OCI-LY3 (cell line): ENCODE measurements at regions not wholly inside any gene's neighbourhood (a gene's known extent, or its start where the extent isn't known, plus 50 kb on each side); places are given as distances from the start of the nearest gene placed in this dataset.

ENCODE experiments used
- H2AFZ ChIP-seq: fragments of 200-600, 300-600 bp; shearing (Covaris generic); 2 replicates; pipeline ENCODE4 v1.6.0; 2014; ENCODE audit warnings: antibody characterized with exemption, low read depth, low read length
- H3K27ac ChIP-seq: fragments of 200-600, 300-600 bp; sonication (generic); 2 replicates; pipeline ENCODE4 v1.5.1; 2014; ENCODE audit warnings: mild to moderate bottlenecking, low read length, moderate library complexity, mixed read lengths
- H3K27me3 ChIP-seq: fragments of 200-600, 300-600 bp; sonication (generic); 2 replicates; pipeline ENCODE4 v1.6.1; 2014; ENCODE audit warnings: low read depth, low read length, mixed read lengths
- H3K36me3 ChIP-seq: fragments of 200-600, 300-600 bp; sonication (generic); replicated peaks from 2 replicates; pipeline ENCODE3; 2014; ENCODE audit warnings: low read depth, low read length, mixed read lengths
- H3K4me1 ChIP-seq: fragments of 300-600, 200-600 bp; sonication (generic); 2 replicates; pipeline ENCODE4 v1.6.1; 2014; ENCODE audit warnings: low read length, mixed read lengths
- H3K4me2 ChIP-seq: fragments of 200-600, 300-600 bp; sonication (generic); 2 replicates; pipeline ENCODE4 v1.6.1; 2014; ENCODE audit warnings: low read length, mixed read lengths
- H3K4me3 ChIP-seq: fragments of 300-600, 200-600 bp; sonication (generic); 2 replicates; pipeline ENCODE4 v1.5.1; 2014; ENCODE audit warnings: antibody characterized with exemption, mild to moderate bottlenecking, low read length, moderate library complexity
- H3K79me2 ChIP-seq: fragments of 300-600, 200-600 bp; shearing (Covaris generic); 2 replicates; pipeline ENCODE4 v1.6.1; 2014; ENCODE audit warnings: mild to moderate bottlenecking, low read length, mixed read lengths
- H3K9ac ChIP-seq: fragments of 300-600, 200-600 bp; shearing (Covaris generic); 2 replicates; pipeline ENCODE4 v1.6.0; 2014; ENCODE audit warnings: mild to moderate bottlenecking, low read length, moderate library complexity
- H3K9me3 ChIP-seq: fragments of 200-600, 300-600 bp; shearing (Covaris generic); 2 replicates; pipeline ENCODE4 v1.6.1; 2014; ENCODE audit warnings: low read length, mixed read lengths; ENCODE audit not compliant: insufficient read depth
- H4K20me1 ChIP-seq: fragments of 200-600, 300-600 bp; sonication (generic); 2 replicates; pipeline ENCODE4 v1.6.1; 2016; ENCODE audit warnings: low read length, mixed read lengths; ENCODE audit not compliant: insufficient read depth
- CTCF ChIP-seq: fragments of 200-600, 300-600 bp; sonication (generic); IDR thresholded peaks from 2 replicates; pipeline ENCODE4 v1.5.1; 2014; ENCODE audit warnings: antibody characterized with exemption, low read length, low read depth
- EZH2phosphoT487 ChIP-seq: fragments of 200-600 bp; shearing (Covaris generic); IDR thresholded peaks from 2 replicates; pipeline ENCODE4 v1.6.1; 2018; ENCODE audit warnings: antibody characterized with exemption, mixed run types, low read depth

GRCh38 chr2:186032102-186032738 is 293.6 kb downstream of the FSIP2 start:
- Histone ChIP-seq H3K4me1 (peaks cover 26% of the 10 kb centered on the region), H3K27me3 (no peaks in the 10 kb centered on the region), H4K20me1 (peaks cover 3% of the 10 kb centered on the region; the same call in 1 of the 2 replicates), H3K4me2 (no peak overlapping the region), H3K27ac (no peak overlapping the region), H3K79me2 (no peaks in the 10 kb centered on the region), H3K9ac (no peak overlapping the region), H3K9me3 (no peaks in the 10 kb centered on the region), H3K36me3 (no peaks in the 10 kb centered on the region), H2AFZ (no peak overlapping the region), H3K4me3 (no peak overlapping the region)
- no peak for TF ChIP-seq CTCF
- no peak for TF ChIP-seq EZH2phosphoT487

DNA sequence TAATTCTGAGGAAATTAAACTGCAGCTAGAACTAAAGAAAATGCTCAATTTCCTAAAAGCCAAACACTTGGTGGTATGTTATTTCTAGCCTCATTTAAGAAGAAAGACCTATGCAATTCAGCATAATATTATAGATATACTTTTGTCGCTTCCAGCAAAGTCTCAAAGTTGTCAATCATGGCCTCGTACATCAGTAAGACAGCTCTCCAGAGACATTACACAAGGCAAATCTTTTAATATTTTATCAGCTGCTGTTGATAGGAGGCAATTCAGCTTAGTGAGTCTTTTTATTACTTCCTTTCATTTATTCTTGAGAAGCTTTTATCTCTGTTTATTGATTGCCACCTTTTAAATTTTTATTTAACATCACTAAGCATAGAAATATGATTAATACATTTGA is 294.3 kb downstream of the FSIP2 start:
- Histone ChIP-seq H3K36me3 (no peaks in the 10 kb centered on the region), H3K9ac (no peak overlapping the region), H3K27ac (no peak overlapping the region), H3K4me1 (peaks cover 21% of the 10 kb centered on the region), H3K9me3 (no peaks in the 10 kb centered on the region), H4K20me1 (no peaks in the 10 kb centered on the region), H3K4me2 (no peak overlapping the region), H3K4me3 (no peak overlapping the region), H3K27me3 (no peaks in the 10 kb centered on the region), H2AFZ (no peak overlapping the region), H3K79me2 (no peaks in the 10 kb centered on the region)
- no peak for TF ChIP-seq EZH2phosphoT487
- no peak for TF ChIP-seq CTCF

GRCh38 chr2:186033541-186033940 is 294.9 kb downstream of the FSIP2 start:
- Histone ChIP-seq H3K4me2 (no peak overlapping the region), H3K9ac (no peak overlapping the region), H3K27ac (no peak overlapping the region), H3K79me2 (no peaks in the 10 kb centered on the region), H2AFZ (no peak overlapping the region), H4K20me1 (no peaks in the 10 kb centered on the region), H3K27me3 (no peaks in the 10 kb centered on the region), H3K4me3 (no peak overlapping the region), H3K9me3 (no peaks in the 10 kb centered on the region), H3K36me3 (no peaks in the 10 kb centered on the region), H3K4me1 (peaks cover 15% of the 10 kb centered on the region)
- TF ChIP-seq CTCF (no peak), EZH2phosphoT487 (no peak)

DNA sequence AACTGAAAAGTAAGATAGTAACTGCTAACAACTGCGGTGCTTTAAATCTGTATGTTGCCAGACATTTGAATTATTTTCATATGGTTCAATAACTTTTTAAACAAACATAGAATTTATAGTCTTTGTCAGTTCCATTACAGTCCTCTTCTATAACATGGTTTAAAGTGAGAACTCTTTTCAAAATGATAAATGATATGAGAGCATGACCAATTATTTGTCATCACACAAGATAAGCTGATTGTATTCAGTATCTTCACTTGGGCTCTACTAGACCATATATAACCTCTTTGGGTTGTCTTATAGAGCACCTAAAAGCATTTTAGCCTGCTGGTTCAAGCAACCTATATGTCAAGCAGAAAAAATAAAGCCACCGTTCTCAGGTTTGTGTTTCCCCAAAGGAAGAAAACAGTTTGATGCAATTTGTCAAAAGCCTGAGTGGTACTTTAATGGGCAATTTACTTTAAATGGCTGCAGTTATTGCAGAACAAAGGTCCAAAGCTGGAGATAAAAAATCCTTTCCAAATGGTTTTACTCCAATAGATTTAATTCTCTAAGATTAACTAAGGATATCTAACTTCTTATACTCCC is 298.4 kb downstream of the FSIP2 start:
- Histone ChIP-seq H3K36me3 (no peaks in the 10 kb centered on the region), H3K4me1 (peaks cover 6% of the 10 kb centered on the region), H3K9ac (no peak overlapping the region), H3K4me2 (no peak overlapping the region), H4K20me1 (no peaks in the 10 kb centered on the region), H3K4me3 (no peak overlapping the region), H3K27me3 (no peaks in the 10 kb centered on the region), H2AFZ (no peak overlapping the region), H3K27ac (no peak overlapping the region), H3K9me3 (no peaks in the 10 kb centered on the region), H3K79me2 (no peaks in the 10 kb centered on the region)
- TF ChIP-seq EZH2phosphoT487 (no peak), CTCF (no peak)
